ENCODE measurements at regions not wholly inside any gene's neighbourhood (a gene's known extent, or its start where the extent isn't known, plus 50 kb on each side); places are given as distances from the start of the nearest gene placed in this dataset.

DNA sequence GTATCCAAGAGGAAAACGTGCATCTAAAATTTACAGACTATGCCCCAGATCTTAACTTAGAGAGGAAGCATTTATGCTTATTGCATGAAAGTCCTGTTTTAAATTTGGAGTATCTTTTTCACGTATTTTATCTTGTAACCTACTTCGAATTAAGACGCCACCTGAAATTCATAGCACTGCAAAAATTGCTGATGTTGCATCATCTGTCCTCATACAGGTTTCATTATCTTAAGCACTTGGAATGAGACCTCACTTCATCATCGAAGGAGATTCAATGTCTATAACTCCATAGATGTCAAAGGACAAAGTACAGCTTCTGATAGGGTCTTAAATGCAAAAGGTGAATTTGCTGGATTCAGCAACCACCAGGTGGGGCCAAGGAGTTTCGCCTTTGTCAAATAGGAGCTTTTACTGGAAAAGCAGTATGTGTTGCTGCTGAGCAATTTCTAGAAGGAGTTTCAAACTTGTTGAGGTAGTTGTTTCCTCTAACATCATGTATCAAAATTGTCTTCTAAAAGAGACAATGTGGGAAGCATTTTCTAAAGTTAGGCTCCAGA, 106.4 kb upstream of the CCDC85A start:
- in situ Hi-C loops (cut with HindIII; ENCODE audit: low pct_unique_long_range_greater_than_20kb, low sequenced_read_pairs) = no loop called here
- DNase-seq (ENCODE audit: low read depth, low spot score) = peak; percentile 55

DNA sequence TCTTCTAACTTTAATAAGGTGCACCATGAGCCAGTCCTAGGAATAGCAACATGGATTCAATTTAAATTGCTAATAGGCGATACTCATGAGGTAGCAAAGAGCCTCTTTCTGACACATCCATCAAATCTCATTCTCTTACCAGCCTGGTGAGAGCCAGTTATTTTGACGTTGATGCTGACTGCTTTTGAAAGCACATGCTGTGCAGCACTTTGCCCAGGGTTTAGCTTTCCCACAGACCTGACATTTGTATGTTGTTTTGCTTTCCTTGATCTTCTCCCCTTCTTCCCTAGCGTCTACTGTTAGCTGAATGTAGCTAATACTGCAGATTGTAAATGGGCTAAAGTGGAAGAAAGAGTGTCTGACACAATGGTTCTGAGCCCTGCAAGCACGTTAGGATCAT, 101.1 kb upstream of the CCDC85A start:
- no peak for DNase-seq (ENCODE audit: low read depth, low spot score)
- in situ Hi-C loops (cut with HindIII; ENCODE audit: low pct_unique_long_range_greater_than_20kb, low sequenced_read_pairs) = no loop called here

DNA sequence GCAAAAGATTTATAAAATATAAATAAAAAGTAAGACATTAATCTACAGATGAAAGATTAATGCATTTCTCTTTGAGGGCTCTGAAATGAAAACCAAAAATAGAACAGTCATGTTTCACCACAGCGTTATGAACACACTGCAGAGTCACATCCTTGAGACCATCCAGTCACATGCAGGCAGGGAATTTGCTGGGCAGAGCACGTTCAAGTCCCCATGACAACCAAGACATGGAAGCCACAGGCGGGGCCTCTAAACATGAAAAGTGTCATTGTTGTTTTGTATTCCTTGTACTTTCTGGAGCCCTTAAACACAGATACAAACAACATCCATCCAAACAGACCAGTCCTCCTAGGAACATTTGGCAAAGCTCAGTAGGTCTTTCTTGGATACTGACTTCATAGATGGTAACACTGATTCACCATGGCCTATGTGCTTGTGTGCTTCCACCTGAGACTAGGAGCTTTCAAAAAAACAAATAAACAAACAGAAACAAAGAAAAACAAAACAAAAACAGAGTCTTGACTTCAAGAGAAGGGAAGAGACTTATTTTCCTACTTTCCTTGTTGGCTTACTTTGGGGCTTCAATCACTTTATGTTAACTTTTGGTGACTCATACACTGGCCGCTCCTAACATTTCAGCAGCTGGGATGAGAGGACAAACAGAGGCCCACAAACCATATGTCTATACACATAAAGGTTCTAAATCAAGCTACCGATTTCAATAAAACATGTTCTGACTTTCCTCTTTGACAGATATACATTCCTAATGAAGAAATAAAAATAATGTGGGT, 99.5 kb upstream of the CCDC85A start:
- DNase-seq (ENCODE audit: low read depth, low spot score) = peak; percentile 63
- in situ Hi-C loops (cut with HindIII; ENCODE audit: low pct_unique_long_range_greater_than_20kb, low sequenced_read_pairs) = no loop called here

DNA sequence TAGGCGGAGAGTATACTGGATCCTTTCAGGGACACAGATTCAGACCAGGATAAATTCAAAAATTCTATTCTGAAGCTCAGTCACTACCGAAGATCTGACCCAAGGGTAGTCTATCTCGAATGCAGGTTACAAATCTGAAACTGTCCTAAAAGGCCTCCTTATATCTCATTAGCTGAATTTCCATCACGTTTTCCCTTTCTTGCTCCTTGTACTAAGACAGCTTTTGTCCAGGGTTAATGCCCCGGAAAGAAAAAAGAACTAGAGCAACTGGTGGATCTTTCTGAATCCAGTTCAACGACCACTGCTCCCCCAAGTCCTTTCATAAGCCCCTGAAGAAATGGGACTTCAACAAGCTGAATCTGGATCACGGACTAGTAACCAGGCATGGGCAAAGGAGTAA, 97.5 kb upstream of the CCDC85A start:
- in situ Hi-C loops (cut with HindIII; ENCODE audit: low pct_unique_long_range_greater_than_20kb, low sequenced_read_pairs) = no loop called here
- no peak for DNase-seq (ENCODE audit: low read depth, low spot score)

DNA sequence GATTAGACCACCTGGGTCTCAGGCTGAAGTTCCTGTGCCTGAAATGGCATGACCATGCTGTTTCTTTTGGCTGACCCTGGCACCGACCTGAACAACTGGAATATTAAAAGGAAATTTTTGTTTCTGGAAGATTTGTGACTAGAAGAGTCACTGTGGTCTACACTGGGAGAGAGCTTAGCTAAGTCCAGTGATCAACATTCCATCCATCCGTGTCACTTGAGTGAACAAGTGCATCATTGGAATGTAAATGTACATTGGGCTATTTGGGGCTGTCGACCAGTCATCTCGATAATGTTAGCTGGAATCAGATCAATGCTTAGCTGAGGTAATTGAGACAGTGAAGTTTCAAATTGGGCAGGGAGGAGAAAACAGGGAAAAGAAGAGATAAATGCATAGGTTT, 95.4 kb upstream of the CCDC85A start:
- in situ Hi-C loops (cut with HindIII; ENCODE audit: low pct_unique_long_range_greater_than_20kb, low sequenced_read_pairs) = no loop called here
- no peak for DNase-seq (ENCODE audit: low read depth, low spot score)

DNA sequence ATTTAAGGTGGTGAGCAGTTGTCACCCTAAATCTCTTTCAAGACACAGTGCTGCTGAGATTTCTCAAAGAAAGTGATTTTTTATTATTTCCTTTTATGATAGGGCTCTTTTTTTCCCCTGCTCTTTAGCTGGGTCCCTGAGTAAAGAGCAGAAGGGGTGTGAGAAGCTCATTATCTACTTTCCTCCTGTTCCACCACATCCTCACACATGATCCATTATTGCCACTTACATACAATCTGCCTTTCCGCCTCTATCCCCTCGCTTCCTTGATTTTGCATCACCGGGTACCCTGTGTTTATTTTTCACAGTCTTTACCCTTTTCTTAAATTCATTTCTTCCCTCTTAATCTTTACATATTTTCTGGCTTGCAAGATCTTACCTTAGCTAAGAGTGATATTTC, 93.9 kb upstream of the CCDC85A start:
- in situ Hi-C loops (cut with HindIII; ENCODE audit: low pct_unique_long_range_greater_than_20kb, low sequenced_read_pairs) = no loop called here
- DNase-seq (ENCODE audit: low read depth, low spot score) = no peak

DNA sequence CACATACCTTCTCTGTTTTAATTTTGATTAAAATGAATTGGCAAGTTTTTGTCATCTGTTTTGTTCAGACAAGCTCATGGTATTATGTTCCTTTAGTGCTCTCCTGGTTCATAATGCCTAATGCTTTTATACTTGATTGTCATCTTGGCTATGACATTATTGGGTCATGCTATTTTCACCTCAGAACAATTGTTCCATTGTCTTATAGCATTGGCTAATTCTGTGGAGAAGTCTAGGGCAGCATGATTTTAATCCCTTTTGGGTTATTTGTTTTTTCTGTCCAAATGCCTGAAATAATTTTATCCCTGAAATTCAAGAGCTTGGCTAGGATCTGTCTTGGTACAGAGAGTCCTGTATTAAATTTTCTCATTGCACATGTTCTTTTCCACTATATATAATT, 83.8 kb upstream of the CCDC85A start:
- in situ Hi-C loops (cut with HindIII; ENCODE audit: low pct_unique_long_range_greater_than_20kb, low sequenced_read_pairs) = no loop called here
- no peak for DNase-seq (ENCODE audit: low read depth, low spot score)

DNA sequence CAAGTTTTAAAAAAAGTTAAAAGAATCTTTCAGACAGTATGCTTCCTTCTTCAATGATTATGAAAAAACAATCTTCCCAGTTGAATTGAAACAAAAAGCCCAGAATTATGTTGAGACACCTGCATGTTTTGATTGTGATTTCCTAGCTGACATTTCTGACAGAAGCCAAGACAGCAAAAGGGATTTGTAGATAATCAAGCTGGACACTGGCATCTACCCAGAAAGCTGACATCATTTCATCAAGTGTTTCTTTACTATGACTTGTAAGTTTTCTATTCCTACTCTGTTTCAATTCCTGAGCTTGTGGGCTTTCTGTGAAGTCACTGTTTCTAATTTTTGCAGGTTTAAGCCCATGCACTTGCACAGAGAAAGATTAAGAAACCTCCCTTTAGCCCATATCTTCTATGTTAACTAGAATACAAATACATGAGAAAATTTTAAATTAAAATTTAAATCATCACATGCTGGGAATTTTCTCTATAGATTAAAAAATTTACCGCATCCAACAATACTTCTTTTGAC, 82.9 kb upstream of the CCDC85A start:
- no peak for DNase-seq (ENCODE audit: low read depth, low spot score)
- in situ Hi-C loops (cut with HindIII; ENCODE audit: low pct_unique_long_range_greater_than_20kb, low sequenced_read_pairs) = no loop called here

DNA sequence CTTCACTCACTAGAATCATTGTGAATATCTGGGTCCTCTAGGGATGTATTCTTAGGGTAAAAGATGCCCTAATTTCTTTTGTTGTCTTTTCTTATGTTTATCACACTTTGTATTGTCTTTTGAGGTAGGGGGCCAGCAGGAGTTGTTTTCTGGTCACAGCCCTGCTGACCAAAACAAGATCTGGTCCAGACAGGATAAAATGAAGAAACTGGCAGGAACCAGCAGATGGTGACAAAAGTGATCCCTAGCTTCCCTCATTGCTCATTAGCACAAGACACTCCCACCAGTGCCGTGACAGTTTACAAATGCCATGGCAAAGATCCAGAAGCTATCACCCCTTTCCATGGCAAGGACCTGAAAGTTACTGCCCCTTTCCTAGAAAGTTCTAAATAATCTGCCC, 81.7 kb upstream of the CCDC85A start:
- in situ Hi-C loops (cut with HindIII; ENCODE audit: low pct_unique_long_range_greater_than_20kb, low sequenced_read_pairs) = no loop called here
- DNase-seq (ENCODE audit: low read depth, low spot score) = no peak

DNA sequence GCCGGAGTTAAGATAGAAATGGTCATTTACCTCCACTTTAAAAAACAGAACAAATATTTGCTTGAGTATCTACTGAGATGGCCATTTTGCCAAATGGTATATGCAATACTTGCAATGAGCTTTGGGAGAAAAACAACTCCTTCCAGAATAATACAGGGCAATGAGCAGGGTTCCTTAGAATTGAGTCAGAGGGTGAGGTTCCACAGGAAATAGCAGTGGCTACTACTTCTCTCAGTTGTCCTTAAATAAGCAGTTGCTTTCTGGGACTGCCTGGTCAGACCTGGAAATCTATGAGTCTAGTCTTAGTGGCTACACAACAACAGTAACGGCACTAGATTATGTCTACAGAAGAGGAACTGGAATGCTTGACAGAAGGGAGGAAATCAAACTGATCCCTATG, 80.9 kb upstream of the CCDC85A start:
- in situ Hi-C loops (cut with HindIII; ENCODE audit: low pct_unique_long_range_greater_than_20kb, low sequenced_read_pairs) = no loop called here
- DNase-seq (ENCODE audit: low read depth, low spot score) = no peak

DNA sequence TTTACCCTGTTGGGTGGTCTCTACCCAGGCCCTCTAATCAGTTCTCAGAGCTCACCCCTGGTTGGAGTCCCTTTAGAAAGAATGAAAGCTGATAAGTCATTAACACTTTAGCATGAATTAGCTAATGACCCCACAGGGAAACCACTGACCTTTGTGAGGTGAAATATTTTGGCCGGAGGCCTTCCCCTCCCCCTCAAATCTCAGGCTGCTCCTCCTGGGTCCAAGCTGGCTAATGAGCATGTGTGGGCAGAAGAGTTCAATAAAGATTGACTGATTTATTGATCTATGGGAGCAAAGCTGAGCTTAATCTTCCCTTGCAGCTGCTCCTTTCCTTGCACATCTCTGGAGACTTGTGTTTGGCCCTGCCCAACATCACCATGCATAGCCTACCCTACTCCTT, 78.8 kb upstream of the CCDC85A start:
- in situ Hi-C loops (cut with HindIII; ENCODE audit: low pct_unique_long_range_greater_than_20kb, low sequenced_read_pairs) = no loop called here
- DNase-seq (ENCODE audit: low read depth, low spot score) = no peak

DNA sequence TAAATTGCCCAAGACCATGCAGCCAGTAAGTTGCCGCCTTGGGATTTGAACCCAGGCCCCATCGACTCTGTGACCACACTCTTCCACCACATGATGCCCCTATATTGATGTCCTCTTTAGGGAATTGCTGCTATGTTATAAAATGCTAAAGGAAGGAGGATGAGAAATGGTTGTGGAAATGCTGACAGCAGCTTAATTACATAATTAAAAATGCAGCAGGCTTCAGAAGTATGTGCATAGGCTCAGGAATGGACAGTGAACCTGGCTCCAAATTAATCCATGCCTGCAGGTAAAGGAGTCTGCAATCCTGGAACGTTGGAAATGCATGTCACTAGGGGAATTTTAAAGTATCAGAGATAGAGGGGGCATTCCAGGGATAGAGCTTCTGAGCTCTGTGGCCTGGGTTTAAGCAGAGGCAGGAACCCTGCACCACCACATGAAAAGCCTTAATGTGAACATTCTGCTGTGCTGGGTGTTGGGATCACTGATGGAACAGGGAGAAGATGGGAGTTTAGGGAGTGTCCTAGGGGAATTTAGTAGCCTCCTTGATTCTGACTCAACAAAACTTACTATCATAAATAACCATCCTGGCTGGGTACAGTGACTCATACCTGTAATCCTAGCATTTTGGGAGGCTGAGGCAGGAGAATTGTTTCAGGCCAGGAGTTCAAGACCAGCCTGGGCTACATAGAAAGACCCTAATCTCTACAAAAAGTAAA, 76.1 kb upstream of the CCDC85A start:
- in situ Hi-C loops (cut with HindIII; ENCODE audit: low pct_unique_long_range_greater_than_20kb, low sequenced_read_pairs) = no loop called here
- DNase-seq (ENCODE audit: low read depth, low spot score) = no peak

DNA sequence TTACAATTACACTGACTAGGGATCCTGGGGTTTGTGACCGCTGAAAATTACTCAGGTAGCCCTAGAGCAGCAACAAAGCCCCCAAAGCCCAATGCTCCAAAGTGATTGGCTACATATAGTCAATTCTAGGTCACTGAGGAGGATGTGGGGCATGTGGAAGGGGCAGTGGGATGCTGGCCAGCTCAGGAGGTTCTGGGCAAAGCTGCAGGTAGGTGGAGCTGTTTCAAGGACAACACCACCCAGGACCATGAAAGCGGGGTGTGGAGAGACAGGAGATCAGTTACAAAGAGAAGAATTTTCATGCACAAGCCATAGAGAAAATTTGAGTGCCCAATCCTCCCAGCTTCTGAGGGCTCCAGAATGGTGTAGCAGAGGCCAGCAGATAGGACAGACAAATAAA, 75.0 kb upstream of the CCDC85A start:
- in situ Hi-C loops (cut with HindIII; ENCODE audit: low pct_unique_long_range_greater_than_20kb, low sequenced_read_pairs) = no loop called here
- no peak for DNase-seq (ENCODE audit: low read depth, low spot score)

DNA sequence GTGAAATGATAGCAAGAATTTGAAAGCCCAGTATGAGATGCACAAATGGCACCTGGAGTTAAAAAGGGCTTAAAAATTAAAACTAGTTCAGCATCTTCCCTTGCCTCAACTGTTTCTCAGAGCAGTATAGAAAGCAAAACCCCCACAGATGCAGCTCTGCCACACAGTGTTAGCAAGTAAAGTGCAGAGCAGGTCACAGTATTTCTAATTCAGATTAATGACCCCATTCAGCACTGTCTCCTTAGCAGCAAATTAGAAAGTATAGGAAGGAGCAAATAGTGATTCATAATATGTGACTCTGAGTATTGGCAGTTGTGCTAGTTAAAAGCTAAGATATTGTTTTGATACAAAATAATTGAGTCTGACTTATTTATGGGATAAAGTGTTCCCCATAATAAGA, 73.8 kb upstream of the CCDC85A start:
- DNase-seq (ENCODE audit: low read depth, low spot score) = no peak
- in situ Hi-C loops (cut with HindIII; ENCODE audit: low pct_unique_long_range_greater_than_20kb, low sequenced_read_pairs) = no loop called here

DNA sequence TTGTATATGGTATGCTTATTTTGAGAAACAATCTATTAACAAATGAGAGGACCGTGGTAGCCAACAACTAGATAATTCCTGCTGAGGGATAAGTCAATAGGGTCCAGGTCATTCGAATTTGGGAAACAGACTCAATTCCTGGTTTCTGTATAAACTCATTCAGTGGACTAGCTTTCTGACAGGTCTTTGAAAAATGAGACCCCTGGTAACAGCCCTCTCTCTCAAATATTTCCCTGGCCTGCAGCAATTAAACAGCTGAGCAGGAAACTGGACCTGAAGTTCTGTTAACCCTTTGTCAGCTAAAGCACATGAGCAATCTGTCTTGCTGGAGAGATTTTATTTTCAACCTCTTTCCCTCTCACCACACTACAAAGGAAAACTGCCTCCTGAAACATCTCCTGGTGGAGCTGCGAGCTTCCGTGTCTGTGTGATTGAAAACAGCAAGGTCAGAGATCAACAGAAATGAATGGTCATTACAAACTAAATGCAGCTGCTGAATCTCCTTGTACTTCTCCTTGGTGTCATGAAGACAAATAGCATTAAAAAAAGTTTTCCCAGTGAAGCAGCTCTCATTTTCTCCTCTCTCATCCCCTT, 70.3 kb upstream of the CCDC85A start:
- no peak for DNase-seq (ENCODE audit: low read depth, low spot score)
- in situ Hi-C loops (cut with HindIII; ENCODE audit: low pct_unique_long_range_greater_than_20kb, low sequenced_read_pairs) = no loop called here

DNA sequence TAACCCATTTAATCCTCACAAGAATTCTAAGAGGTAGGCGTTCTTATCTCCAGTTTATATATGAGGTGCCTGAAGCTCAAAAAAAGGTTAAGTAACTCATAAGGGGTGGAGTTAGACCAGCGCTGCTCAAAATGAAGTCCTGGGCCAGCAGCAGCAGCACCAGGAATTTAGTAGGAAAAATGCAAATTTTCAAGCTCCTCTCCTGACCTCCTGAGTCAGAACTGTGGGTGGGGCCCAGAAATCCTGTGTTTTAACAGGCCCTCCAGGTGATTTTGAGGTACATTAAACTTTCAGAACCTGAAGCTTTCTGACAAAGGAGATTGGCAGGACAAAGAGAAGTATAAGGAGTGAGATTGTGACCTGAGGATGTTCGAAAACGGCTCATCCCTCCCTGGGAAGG, 66.0 kb upstream of the CCDC85A start:
- in situ Hi-C loops (cut with HindIII; ENCODE audit: low pct_unique_long_range_greater_than_20kb, low sequenced_read_pairs) = no loop called here
- DNase-seq (ENCODE audit: low read depth, low spot score) = no peak

DNA sequence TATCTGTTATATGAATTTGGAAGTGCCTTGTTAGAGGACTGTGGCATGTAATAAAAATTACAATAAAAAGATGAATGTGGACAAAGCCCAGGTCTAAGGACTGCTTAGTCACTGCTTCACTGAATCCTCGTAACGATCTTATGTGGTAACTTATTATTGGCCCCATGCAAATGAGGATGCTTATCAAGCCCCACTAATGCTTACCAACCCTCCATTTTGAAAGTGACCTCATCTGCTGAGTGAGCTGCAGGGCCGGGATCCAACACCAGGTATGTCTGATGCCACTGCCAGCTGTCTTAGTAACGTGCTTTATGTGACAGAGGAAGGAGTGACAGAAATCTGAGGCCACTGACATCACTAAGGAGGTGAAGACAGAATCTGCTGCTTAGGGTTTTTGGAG, 65.3 kb upstream of the CCDC85A start:
- no peak for DNase-seq (ENCODE audit: low read depth, low spot score)

DNA sequence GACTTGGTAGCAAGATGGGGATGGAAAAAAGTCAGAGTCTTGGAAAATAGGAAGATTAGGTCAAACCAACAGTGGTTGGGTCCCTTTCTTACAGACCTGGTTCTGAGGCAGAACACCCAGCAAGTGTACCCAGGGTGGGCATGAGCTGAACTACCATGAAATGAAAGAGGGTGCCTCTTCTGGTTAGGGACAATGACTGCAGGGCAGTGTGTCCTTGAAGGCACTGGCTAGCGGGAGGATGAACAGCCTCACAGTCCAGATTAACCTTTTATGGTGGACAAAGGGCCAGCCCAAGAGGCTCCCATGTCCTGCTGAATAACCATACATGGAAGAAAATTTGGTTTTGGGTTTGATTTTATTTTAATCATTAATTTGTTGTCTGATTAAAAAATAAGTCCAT, 61.8 kb upstream of the CCDC85A start:
- DNase-seq (ENCODE audit: low read depth, low spot score) = no peak
- in situ Hi-C loops (cut with HindIII; ENCODE audit: low pct_unique_long_range_greater_than_20kb, low sequenced_read_pairs) = no loop called here

More for the DNA sequence above, 65.3 kb upstream of the CCDC85A start:
- in situ Hi-C loops (cut with HindIII; ENCODE audit: low pct_unique_long_range_greater_than_20kb, low sequenced_read_pairs) = no loop called here

All from SK-MEL-5 (cell line).